Fibroblast of pulmonary artery (primary cell): ENCODE measurements at regions not wholly inside any gene's neighbourhood (a gene's known extent, or its start where the extent isn't known, plus 50 kb on each side); places are given as distances from the start of the nearest gene placed in this dataset.

Source experiments
- DNase-seq: peaks from one replicate; pipeline ENCODE4 v3.0.0-alpha.2; 2010; ENCODE audit warnings: low read depth
- H3K4me3 ChIP-seq: replicated peaks from 2 replicates; pipeline ENCODE4 v1.5.1; 2011; ENCODE audit warnings: low read depth, mild to moderate bottlenecking, control low read depth, low read length, moderate library complexity
- TF ChIP-seq, protein P1 (sequence below): IDR thresholded peaks from 2 replicates; pipeline ENCODE4 v1.5.1; 2011; ENCODE audit warnings: mild to moderate bottlenecking, control low read depth, low read length, inconsistent platforms; ENCODE audit errors: missing control alignments

DNA sequence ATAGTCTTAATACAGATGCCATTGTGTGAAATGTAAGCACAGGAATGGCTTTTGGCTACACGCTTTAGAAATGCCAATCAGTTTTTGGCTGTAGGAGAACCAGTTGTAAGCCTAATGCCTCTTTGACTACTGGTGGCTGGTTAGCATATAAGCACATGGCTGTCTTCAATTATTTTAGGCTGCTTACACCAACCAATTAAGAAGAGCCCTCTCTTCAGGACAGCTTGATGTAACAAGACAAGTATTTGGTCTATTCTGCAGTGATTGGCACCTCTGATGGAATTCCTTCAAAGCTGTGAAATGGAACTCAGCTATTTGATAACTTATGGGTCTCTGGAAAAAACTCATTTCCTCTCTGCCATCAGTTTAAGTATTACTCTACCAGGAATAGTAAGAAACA is 680.1 kb upstream of the FSHR start:
- TF ChIP-seq, protein P1, sequence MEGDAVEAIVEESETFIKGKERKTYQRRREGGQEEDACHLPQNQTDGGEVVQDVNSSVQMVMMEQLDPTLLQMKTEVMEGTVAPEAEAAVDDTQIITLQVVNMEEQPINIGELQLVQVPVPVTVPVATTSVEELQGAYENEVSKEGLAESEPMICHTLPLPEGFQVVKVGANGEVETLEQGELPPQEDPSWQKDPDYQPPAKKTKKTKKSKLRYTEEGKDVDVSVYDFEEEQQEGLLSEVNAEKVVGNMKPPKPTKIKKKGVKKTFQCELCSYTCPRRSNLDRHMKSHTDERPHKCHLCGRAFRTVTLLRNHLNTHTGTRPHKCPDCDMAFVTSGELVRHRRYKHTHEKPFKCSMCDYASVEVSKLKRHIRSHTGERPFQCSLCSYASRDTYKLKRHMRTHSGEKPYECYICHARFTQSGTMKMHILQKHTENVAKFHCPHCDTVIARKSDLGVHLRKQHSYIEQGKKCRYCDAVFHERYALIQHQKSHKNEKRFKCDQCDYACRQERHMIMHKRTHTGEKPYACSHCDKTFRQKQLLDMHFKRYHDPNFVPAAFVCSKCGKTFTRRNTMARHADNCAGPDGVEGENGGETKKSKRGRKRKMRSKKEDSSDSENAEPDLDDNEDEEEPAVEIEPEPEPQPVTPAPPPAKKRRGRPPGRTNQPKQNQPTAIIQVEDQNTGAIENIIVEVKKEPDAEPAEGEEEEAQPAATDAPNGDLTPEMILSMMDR = no peak
- DNase-seq = no peak
- H3K4me3 ChIP-seq = no peak overlapping the region

- TF ChIP-seq, protein P1 = no peak
- H3K4me3 ChIP-seq = no peak overlapping the region
- DNase-seq = no peak
Measured at GRCh38 chr2:49832555-49832954, 678.2 kb upstream of the FSHR start.

DNA sequence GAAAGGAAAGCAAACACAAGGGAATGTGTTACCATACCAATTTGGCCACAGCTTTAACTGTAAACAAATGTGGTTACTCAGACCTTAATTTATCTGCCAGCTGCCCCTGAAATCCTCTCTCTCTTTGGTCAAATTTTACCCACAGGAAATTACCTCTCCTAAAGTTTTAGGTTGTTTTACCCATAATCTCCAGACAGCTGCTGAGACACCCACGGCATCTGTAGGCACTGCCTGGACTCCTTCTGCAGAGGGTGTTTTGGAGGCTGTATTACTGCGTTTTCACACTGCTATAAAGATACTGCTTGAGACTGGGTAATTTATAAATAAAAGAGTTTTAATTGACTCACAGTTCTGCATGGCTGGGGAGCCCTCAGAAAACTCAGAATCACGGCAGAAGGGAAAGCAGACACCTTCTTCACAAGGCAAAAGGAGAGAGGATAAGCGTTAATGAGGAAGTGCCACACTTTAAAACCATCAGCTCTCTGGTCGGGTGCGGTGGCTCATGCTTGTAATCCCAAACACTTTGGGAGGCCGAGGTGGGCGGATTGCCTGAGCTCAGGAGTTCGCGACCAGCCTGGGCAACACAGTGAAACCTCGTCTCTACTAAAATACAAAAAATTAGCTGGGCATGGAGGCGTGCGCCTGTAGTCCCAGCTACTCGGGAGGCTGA is 677.5 kb upstream of the FSHR start:
- TF ChIP-seq, protein P1 = no peak
- no peak for DNase-seq
- no peak overlapping the region for H3K4me3 ChIP-seq

DNA sequence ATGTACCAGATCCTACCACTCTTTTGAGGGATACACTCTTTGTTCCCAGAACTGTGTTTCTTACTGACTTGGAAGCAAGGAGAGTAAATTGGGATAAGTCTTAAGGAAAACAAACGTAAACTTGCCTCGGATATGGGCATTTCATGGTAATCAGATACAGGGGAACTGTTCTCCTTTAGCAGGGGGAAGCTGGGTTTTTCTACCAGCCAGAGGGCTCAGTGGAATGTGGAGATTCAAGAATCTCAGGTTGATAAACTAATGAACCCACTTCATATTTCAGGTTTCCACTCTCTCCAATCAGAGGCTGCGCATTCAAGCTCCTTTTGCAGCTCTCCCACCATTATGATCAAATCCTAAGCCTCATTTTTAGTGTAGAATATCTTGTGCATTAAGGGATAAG is 676.5 kb upstream of the FSHR start:
- TF ChIP-seq, protein P1 = no peak
- DNase-seq = no peak
- H3K4me3 ChIP-seq = no peak overlapping the region

- H3K4me3 ChIP-seq = no peak overlapping the region
- TF ChIP-seq, protein P1 = no peak
- no peak for DNase-seq
Measured at GRCh38 chr2:49827366-49827765, 673.1 kb upstream of the FSHR start.

GRCh38 chr2:49813208-49813607 is 658.9 kb upstream of the FSHR start:
- no peak overlapping the region for H3K4me3 ChIP-seq
- no peak for DNase-seq
- TF ChIP-seq, protein P1 = no peak

DNA sequence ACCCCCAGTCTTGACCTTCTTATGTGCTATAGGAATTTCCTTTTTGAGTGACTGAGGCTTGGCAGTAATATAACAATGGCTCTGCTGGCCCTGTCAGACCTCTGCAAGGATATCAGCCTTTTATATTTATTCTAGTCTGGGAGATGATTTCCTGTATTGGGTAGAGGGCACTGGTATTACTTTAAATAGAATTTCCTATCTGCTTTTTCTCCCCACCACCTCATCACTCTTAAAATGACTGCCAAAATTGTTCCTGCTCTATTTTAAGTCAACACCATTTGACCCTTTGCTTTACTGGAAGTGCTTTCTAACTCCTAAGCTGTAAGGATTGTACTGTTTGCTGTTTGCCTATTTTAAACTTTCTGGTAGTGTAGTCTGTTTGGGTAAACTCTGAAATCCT is 658.4 kb upstream of the FSHR start:
- TF ChIP-seq, protein P1 = no peak
- no peak for DNase-seq
- no peak overlapping the region for H3K4me3 ChIP-seq
